NCI-H2081 (cell line): ENCODE measurements at regions not wholly inside any gene's neighbourhood (a gene's known extent, or its start where the extent isn't known, plus 50 kb on each side); places are given as distances from the start of the nearest gene placed in this dataset.
"Not testable (repeated sequence)": the region's sequence is repeated elsewhere in the genome, so short reads cannot be mapped to it uniquely, and the experiment has no call there.

Experiments used
- DNase-seq, 2 experiments: peaks; one replicate each; lab custom pipeline; 2025; lab: John Stamatoyannopoulos, UW

DNA sequence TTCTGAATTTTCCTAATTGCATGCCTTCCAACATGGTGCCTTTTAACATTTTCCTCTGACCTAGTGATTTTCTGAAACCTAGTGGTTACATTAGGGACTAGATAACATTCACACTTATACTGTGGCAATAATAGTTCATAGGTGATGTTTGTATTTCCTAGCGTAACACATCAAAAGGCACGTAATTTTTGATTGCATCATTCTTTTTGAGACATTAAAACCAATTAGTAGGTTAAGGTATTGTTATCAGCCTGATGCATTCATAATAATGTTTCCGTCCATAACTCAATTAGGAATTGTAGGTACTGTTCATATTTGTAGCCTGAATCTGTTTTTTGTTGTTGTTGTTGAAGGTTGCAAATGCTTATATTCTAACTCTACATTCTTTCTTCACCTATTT lies 192.4 kb downstream of the ANXA1 start:
- DNase-seq: no peak

DNA sequence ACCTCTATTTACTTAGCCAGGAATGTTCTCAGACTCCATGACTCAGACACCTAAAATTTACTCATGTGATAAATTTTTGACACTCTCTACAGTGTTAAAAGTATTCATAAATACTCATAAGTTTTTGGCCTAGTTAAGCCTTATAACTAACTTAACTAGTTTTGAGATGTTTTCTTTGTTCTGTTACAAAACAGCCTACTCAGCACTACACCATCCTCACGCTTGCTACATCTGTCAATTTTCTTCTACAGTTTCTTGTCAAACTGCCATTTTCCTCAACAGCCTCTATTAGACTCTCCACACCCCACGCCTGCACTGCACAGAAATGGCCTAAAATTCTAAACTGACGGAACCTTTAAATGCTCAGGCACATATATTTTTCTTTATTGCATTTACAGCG lies 195.5 kb downstream of the ANXA1 start:
- DNase-seq: no peak

DNA sequence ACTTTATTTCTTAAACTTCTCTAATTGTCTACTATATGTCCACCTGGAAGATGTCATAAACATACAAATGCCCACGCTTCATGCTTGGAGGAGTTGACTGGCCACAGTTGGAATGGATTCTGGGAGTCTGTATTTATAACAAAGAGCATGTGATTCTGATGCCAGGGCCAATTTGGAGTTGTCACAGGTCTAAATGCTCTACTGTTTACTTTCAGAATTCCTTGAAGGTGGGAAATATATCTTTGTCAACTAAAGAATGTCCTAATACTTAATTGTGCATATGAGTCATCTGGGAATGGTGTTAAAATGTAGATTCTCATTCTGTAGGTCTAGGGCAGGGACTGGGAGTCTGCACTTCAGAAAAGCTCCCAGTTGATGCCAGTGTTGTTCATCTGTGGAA lies 196.1 kb downstream of the ANXA1 start:
- DNase-seq: no peak

DNA sequence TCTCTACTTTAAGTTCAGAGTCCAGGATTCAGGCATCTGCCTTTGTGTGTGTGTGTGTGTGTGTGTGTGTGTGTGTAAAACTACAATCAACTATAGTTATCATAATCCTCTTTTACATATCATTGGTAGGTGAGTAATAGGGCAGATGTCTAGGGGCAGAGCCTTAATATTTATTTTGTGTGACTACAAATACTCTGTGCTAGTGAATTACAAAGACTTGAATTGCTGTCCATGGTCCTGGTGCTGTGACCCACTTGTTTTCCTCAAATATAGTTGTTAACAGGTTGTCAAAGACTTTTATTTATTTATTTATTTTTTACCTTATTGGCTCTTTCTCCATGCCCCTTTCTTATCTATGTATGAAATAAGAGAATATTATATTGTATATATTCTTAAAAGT lies 196.8 kb downstream of the ANXA1 start:
- DNase-seq: no peak

DNA sequence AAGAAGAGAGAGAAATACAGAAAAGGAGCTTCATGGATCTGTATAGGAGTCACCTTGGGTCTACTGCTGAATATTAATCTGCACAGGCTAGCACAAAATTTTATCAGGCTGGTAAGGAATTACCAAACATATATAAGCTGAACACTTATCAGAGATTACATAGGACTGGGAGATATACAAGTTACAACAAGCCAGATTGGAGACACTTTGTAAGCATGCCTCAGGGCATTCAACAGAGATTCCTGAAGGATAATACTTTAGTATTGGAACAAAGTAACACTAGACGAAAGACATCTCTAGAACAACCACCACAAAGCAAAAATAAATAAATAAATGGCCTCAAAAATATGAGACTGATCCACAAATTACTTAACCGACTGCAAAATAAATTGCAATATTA lies 197.8 kb downstream of the ANXA1 start:
- no peak for DNase-seq

DNA sequence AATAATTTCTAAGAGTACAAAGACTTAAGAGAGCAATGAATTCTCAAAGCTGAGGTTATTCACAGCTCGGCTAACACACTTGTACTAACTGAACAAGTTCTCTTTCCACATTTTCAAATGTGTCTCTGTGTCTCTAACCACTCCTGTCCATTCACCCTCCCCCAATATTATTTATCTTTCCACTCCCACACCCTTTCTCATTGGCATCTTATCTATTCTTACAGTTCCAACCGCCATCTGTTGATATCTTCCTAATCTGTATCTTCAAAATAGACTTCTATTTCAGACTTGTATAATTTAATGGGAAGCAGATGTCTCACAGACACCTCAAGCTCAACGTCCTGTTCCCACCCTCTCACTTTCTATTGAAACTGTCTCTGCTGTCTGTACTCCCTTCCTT lies 205.9 kb downstream of the ANXA1 start:
- DNase-seq: no peak

DNA sequence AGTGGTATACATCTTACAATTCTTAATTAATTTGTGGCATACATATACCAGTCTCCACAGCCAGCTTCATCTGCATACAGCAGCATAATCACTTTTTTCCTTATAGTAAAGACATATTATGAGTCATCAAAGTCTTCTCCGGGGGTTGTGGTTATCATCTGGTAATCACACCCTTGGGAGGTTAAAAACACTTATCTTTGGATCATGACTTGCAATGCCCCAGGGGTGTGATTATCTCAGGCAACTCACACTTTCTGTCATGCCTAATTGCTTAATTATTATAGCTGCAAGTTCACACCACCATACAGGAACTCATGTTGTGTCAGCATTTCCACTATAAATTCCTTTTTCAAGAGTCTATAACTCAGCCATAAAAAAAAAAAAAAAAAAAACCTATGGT lies 218.4 kb downstream of the ANXA1 start:
- DNase-seq: peak in 1 of 2 experiments; percentile 24

DNA sequence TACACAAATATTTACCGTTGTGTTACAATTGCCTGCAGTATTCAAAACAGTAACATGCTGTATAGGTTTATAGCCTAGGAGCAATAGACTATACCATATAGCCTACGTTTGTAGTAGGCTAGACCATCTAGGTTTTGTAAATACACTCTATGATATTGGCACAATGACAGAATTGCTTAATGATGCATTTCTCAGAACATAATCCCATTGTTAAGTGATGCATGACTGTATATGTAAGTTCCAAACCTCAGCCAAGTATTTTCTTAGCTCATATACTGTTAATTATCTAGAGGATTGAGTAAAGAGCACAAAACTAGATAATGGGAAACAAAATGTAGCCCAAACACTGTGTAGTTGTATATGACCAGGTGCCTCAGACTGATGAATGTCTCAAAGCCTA lies 220.1 kb downstream of the ANXA1 start:
- peak in 1 of 2 experiments; percentile 50 for DNase-seq

DNA sequence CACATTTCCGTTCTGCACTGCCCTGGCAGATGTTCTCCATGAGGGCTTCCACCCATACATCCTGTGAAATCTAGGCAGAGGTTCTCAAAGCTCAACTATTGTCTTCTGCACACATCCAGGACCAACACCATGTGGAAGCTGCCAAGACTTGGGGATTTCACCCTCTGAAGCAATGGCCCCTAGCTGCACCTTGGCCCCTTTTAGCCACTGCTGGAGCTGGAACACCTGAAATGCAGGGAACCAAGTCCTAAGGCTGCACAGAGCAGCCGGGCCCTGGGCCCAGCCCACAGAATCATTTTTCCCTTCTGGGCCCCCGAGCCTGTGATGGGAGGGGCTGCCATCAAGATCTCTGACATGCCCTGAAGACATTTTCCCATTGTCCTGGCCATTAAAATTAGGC lies 228.7 kb downstream of the ANXA1 start:
- DNase-seq: no peak

DNA sequence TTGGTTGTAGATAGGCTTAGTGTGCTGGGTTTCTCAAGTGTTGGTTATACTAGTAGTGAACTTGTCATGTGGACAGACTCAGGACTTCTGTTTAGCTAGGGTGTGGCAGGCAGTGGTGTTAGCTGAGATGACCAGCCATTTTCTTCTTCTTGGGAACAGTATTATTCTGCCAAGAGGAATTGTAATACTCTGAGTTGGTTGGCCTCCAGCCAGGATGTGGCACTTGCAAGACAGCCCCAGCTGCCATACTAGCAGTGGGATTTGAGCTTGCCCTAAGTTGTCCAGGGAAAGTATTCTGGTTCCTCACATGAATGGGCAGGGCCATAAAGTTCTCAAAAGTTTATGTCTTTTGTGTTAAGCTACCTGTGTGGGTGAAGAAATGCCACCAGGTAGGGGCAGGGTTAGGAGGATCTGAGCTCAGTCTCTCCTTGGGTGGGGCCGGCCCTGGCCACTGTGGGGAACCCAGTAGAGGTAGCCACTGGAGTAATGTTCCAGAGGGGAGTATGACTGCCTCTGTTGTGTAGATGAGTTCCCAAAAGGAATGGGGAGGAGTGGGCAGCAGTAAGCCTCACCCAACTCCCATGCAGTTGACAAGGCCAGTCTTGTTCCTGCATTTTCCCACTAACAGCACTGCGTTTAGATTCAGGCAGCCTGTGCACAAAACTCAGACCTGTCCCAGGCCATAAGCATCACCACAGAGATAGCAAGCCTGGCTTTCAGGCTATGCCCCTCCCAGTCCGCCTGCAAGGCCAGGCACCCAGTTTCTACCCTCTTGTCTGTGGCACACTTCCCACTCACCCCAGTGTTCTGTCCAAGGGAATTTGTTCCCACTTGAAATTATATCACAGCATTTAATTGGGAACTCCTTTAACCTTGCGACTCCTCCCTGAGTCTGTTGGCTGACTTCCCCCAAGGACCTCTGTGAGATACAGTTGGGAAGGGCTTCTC lies 250.7 kb downstream of the ANXA1 start:
- no peak for DNase-seq

DNA sequence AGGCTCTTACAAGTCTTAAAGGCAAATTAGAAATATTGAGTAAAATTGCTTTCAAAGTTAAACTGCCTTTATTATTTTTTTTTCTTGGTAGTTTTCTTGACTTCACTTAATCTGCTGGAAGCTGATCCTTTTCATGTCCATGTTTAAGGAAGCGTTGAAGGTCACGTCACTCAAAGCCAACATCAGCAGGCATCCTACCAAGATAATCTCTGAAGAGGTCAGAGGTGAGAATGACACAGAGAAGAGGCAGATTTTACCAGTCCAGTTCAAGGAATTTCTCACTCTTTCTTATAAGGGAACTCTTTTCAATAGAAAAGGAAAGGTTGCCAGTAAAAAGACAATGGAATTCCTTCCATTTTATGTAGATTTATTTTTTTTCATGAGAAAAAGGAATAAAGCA lies 259.8 kb downstream of the ANXA1 start:
- DNase-seq: no peak

DNA sequence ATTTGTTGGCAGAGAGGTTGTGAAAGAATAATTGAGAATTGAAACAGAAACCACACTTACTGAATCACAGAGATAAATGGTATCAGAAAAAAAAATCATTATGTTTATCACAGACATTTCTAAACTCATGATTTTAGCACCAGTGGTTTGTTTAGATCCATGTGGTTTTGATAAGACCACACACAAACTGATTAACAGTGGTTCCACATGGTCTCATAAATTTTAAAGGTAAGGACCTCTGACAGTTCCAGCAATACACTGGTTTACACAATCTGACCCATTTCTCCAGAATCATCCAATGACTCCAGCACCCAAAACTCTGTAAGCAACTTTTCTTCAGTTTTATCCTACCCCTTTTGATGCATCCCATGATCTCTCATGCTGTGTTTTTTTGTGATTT lies 261.2 kb downstream of the ANXA1 start:
- DNase-seq: no peak

DNA sequence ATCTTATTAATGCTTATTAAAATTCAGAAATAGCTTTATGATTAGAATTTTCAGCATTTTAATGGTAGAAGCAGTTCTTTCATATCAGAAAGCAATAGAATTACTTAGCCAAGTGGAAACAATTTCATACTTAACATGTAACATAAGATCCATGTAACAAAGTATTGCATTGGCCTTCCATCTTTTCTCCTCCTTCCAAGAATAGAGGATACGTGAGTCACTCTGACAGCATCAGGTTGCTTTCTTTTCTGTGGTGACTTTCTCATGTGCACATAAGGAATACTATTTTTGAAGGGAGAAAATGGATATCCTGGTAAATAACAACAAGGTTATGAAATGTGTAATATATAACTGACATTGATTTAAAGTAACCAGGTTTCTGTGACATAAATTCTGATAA lies 272.2 kb downstream of the ANXA1 start:
- DNase-seq: no peak

DNA sequence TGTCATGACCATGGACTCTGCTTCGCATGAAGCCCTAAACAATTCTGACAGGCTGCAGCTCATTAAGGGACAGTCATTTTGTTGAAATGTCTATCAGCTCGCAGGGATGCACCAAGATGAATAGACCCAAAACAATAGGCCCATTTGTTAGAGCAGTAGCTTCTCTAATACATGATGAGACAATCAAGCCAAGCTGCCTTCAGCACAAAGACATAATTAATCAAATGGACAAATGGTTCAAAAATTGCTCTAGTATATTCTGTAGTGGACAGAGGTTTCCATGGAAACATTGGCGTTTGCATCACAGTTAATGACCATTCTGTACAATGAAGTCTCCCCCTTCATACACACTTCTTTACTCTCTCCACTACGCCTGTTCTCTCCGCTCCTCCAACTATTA lies 274.6 kb downstream of the ANXA1 start:
- peak; percentile 22 to 37 for DNase-seq

DNA sequence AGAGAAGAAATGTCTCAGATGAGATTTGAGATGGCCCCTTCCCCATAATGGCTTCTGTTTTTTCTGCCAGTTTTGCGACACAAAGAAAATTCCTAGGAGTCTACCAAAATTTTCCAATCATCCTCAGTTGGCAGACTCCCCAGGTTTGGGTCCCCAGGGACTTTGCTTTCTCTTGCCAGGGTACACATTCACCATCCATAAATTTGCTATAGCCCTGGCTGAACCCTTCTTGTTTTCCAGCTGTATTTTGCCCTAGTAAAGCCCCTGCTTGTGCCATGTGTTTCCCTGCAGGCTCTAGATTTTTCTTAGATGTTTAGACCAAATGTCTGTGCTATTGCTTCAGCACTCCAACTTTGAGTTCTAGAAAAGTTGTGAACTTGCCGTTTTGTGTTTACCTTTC lies 283.2 kb downstream of the ANXA1 start:
- DNase-seq: peak in 1 of 2 experiments; percentile 1

DNA sequence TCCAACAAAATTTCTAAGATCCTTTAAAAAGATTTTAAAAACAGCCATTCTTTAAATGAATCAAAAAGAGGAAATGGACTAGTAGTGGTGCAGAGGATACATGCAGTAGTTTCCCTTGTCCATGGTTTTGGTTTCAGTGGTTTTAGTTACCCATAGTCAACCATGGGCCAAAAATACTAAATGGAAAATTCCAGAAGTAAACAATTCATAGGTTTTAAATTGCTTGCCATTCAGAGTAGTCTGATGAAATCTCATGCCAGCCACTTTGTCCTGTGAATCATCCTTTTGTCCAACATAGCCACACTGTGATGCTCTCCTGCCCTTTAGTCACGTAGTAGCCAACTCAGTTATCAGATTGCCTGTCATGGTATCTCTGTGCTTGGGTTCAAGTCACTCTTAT lies 286.1 kb downstream of the ANXA1 start:
- DNase-seq: no peak

DNA sequence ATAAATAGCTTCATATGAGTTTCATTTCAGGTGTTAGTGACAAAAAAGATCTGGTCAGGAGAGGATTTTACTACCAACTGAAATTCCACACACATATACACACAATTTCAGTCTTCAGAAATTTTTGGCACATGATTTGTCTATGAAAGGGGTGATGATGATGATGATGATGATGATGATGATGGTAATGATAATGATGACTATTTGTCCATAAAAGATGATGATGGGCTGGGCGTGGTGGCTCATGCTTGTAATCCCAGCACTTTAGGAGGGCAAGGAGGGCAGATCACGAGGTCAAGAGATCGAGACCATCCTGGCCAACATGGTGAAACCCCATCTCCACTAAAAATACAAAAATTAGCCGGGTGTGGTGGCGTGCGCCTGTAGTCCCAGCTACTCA lies 288.2 kb downstream of the ANXA1 start:
- DNase-seq: not testable (repeated sequence)

DNA sequence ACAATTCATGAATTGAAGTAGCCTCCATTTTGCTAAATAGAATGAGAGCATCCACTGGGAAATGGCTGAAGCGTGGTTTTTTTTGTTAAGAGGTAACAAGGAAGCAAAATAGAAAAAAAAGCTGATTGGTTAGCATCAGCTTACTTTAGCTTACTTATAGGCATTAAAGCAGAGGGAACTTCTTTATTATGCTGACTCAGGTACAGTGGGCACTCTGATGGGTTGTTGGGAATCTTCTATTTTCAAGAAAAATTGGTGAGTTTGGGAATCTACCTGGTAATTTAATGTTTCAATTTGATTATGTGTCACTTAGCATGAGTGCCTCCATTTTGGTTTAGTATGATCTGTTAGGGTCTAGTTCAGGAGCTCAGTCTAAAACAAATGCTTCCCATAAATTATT lies 289.6 kb downstream of the ANXA1 start:
- DNase-seq: no peak

DNA sequence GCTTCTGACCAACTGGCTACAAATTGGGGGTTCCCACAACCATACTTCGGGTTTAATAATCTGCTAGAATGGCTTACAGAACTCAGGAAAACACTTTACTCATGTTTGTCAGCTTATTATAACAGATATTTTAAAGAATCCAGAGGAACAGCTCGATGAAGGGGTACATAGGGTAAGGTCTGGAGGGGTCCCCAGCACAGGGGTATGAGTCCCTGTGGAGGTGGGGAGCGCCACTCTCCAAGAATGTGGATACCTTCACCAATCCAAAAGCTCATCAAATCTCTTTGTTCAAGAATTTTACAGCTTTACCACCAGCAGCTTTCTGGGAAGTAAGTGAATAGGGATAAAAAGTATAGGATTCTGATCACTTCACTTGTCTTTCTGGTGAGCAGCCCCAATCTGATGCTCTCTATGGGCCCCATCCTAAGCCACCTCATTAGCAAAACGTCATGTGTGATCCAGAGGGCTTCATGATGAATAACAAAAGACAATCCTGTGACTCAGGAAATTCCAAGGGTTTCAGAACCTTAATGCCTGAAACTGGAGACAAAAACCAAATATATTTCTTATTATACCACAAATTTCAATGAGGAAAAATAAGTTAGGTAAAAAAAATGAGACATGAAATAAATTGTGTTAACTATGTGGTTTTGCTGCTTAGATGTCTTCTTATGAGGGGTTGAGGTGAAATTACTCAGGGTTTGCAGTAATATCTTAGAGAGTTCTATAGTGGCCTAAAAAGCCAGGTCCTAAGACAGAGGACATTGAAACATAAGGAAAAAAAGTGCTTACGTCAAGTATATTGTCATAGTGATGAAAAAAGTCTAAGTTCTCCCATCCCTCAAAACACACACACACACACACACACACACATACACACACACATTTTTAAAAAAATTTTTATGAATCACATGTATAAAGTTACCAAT lies 290.5 kb downstream of the ANXA1 start:
- DNase-seq: no peak

DNA sequence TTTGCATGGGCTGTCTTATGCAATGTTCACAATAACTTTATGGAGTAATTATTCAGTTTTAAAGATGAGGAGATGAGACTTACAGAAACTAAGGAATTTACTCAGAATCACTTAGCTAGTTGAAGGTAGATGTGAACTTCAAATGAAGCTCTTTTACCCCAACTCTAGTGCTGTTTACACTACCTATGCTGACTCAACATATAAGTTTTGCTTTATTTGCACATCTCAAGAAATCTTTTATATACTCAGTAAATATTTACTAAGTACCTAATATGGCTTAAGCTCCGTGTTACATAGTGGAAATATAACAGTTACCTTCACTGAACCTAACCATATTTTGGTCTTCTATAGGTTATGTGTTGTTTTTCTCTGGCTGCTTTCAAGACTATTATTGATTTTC lies 293.2 kb downstream of the ANXA1 start:
- no peak for DNase-seq

DNA sequence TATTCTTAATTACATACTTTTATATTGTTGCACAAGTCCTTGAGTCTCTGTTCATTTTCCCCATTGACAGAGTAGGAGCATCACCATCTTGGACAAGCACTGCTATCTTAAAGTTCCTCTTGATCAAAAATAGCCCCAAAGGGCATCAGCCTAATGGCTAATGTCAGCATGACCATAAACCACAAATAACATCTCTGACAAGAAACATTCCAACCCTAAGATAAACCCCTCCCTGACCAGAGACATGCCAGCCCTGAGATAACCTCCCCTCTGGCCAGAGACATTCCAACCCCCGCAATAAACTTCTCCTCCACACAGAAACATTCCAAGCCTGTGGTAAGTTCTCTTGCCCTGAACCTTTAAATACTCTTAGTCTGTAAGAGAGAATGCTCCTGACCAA lies 293.7 kb downstream of the ANXA1 start:
- DNase-seq: not testable (repeated sequence)

DNA sequence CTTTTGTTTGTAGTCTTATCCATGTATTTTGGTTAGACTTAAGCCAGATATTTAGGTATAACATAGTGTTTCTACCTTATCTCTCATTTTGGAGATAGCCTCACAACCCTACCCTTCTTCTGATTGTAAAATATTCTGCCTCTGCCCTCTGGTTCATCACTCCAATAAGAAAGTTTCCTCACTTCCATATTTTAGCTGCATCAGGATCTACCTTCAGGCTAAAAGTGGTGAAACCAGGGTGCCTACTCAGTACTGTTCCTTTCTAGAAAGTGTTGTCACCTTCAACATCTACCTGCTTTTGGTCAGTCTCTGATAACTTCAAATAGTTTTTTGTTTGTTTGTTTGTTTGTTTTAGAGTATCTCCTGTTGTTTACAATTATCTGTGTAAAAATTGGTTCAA lies 294.6 kb downstream of the ANXA1 start:
- DNase-seq: no peak

DNA sequence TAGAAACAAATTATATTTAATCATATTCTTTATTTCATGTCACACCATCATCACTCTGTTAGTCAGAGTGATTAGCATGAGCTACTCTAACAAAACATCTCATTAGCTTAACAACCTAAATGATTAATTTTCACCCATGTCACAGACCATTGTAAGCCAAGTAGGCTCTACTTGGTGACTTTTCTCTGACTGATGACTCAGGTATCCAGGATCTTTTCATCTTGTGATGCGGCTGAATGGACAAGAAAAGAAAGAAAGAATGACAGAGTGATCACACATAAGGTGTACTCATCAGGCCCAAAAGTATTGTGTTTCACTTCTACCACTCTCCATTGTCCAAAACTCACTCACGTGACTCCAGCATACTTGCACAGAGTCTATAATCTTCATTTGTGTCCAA lies 299.3 kb downstream of the ANXA1 start:
- no peak for DNase-seq
